NCI-H345 (cell line): ENCODE measurements at regions not wholly inside any gene's neighbourhood (a gene's known extent, or its start where the extent isn't known, plus 50 kb on each side); places are given as distances from the start of the nearest gene placed in this dataset.
A peak's percentile ranks its signal among the peaks of the same experiment; 100 is the strongest.
"Not testable (repeated sequence)": the region's sequence is repeated elsewhere in the genome, so short reads cannot be mapped to it uniquely, and the experiment has no call there.

Experiments used
- DNase-seq: peaks from one replicate; lab custom pipeline; 2025; lab: John Stamatoyannopoulos, UW

DNA sequence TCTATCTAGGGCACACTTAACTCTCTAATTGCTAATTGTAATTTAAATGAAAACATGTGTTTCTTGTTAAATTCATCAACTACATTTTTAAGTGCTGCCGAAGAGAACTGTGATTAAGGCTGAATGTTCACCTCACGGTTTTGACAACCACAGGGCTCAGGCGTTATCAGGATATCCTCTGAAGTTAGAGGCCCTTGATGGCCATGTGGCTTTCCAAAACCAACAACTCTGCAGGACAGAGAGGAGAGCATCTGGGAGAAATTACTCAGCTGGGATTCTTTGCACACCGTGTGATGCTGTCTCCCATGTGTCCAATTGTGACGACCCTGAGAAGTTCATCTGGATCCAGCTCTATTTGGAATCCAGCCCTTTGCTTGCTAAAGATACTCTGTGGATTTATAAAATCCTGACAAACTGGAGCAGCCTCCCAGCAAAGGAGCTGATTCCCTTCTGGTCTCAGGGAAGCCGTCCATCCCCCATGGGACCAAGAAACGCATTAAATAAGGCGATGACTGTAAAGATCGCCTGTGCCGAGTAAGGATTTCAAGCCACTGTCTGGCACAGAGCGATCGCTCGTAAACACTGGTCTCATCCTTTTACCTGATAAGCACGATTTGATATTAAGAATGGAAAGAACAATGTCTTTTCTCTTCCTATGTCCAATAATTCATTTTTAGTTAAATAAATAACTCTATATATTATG is 401.1 kb downstream of the CD83 start:
- no peak for DNase-seq

DNA sequence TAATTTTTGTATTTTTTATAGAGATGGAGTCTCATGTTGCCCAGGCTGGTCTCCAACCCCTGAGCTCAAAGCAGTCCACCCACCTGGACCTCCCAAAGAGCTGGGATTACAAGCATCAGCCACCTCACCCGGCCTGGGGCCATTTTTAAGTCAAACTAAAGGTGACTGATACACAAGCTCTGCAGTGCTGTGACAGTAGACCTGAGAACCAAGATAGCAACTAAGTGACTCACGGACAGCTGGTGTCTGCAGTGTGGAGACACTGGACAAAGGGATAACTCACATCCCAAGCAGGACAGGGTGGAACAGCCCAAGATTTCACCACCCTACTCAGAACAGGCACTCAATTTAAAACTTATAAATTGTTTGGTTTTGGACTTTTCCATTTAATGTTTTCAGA is 402.5 kb downstream of the CD83 start:
- no peak for DNase-seq

DNA sequence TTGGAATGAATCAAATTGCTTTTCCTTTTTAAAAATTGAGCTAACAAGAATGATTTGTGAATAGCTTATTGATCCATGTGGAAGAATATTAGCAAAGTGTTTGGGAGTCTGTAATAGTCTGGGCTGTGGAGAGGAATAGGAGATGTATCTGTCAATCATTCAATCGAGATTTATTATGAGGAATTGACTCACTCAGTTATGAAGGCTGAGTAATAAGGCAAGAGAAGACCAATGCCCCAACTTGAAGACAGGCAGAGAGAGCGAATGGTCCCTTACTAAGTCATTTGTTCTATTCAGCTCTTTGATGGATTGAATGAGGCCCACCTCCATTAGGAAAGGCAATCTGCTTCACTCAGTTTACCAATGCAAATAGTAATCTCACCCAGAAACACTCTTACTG is 403.0 kb downstream of the CD83 start:
- DNase-seq, result no peak

DNA sequence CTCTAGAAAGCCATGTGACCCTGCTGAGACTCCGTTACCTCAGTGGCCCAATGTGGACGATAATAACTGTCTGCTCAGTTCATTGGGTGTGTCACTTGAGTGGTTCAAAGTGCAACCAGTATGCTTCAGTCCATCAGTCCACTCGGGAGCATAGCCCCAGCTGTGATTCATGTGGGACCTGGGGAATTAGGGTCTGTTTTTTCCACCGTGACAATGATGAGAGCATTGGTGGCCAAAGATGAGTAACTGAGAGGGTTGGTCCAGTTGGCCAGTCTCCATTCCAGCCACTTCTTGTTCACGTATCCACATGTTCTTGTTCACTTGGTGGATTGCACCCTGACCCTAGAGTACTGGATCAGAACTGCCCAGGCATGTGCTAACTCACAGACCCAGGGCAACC is 403.6 kb downstream of the CD83 start:
- DNase-seq, result no peak

- DNase-seq, result not testable (repeated sequence)
These were observed 404.3 kb downstream of the CD83 start for GRCh38 chr6:14521861-14522260.

DNA sequence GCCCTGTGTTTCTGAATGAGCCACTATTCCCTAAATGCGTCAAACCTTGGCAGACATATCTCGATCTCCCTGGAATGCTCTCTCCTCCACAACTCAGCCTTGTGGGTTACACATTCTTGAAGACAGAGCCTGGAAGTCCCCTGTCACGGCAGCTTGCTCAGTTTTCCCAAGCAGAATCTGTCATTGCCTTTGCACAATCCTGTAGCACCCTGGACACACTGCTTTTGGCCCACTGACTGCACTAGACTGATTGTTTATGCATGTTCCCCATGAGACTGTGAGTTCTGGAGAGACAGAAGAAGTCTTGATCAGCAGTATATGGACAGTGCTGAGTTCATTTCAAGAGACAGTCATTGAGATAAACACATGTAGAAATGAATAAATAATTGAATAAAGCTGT is 406.7 kb downstream of the CD83 start:
- DNase-seq, result no peak

- no peak for DNase-seq
These were observed 412.8 kb downstream of the CD83 start for GRCh38 chr6:14530385-14530784.

GRCh38 chr6:14533446-14533845 is 415.9 kb downstream of the CD83 start:
- no peak for DNase-seq

DNA sequence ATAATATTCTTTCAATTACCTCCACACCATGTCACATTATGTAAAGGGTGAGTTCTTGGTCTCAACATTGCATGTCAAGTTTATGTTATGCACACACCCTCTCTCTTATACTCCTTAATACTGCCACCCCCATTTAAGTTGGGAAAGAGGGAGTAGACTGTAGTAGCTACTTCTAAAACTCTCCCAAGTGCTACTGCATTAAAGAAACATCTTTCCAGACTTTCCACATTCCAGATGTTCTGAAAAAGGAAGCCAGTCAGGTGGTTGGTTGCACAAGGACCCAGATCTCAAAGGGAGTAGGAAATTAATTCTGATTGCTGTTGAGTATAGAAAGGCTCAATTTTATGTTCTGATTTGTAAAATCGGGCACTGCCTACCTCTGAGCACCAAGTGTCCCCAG is 419.5 kb downstream of the CD83 start:
- DNase-seq, result no peak

DNA sequence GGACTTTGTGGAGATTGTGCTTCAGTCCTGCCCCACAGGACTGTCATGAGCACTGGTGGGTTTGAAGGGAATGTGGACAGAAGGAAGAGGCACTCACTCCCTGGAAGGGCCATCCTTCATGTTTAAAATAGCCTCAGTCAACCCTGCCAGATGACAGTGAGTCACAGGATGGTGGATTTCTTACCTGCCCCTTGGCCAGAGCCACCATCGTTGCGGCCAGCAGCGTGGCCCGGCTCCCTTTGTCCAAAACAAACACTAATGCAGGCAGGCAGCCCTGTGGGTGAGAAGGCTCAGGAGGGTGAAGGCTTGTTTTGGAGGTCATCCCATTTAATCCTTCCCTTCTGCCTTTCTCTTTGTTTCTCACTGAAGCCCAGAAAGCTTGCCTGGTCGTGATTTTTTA is 422.7 kb downstream of the CD83 start:
- DNase-seq, result no peak

DNA sequence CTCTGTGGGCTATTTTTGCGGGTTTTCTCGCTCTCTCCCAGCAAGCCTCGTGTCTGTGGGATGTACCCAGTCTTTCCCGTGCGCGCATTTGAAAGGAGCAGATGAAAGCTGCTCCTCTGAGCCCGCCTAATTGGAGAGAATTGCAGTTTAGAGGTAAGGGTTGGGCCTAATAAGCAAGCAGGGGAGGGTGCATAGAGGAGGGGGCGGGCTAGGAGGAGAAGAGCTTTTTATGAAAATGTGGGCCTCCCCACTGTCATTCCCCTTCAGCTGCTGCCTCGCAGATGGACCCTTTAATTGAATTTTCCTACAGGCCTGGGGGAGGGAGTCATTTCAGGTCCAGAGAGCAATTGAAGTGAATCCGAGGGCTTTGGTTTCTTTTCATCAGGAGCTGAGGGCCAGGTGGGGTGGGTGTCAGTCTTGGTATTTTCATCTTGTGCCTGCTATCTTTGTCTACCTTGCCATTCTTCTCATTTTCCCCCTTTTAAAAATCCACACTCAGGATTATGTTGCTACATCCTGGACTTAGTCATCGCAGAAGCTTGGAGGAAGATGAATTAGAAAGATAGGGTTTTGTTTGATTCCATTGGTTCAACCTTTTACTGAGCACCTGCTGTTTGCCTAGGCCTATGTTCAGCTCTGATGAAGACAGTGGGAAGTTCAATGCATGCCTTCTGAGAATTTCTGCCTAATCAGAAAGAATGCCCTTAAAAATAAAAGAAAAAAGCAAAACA is 423.4 kb downstream of the CD83 start:
- DNase-seq, result no peak

- DNase-seq, result peak; percentile 26
These were observed 425.2 kb downstream of the CD83 start for GRCh38 chr6:14542670-14543366.

DNA sequence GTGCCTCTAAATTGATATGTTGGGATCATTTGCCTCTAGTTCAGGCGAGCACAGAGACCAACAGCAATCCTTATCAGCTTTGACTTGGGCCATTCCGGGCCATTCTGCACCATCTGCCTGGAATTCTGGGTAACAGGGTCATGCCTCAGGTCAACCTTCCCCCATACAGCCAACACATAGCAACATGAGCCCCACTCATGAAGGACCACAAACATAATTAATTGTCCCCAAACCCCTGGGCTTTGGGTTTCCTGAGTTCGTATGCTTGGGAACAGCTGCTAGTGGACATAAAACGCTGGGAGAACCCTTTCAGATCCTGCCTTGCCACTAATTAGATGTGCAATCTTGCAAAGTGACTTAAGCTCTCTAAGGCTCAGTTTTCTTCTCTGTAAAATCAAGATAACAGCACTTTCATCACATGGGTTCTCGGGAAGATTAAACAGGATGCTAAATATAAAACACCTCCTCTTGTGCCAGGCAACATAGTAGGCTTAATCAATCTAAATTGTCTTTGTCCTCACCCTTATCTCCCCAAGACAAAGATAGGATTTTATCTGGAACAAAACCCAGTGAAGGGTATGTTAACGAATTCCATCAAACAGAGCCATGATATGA is 426.5 kb downstream of the CD83 start:
- no peak for DNase-seq

- peak; percentile 48 for DNase-seq
These were observed 427.1 kb downstream of the CD83 start for GRCh38 chr6:14544666-14545065.

GRCh38 chr6:14545496-14545895 is 427.9 kb downstream of the CD83 start:
- no peak for DNase-seq

- no peak for DNase-seq
These were observed 428.5 kb downstream of the CD83 start for GRCh38 chr6:14546036-14546435.

DNA sequence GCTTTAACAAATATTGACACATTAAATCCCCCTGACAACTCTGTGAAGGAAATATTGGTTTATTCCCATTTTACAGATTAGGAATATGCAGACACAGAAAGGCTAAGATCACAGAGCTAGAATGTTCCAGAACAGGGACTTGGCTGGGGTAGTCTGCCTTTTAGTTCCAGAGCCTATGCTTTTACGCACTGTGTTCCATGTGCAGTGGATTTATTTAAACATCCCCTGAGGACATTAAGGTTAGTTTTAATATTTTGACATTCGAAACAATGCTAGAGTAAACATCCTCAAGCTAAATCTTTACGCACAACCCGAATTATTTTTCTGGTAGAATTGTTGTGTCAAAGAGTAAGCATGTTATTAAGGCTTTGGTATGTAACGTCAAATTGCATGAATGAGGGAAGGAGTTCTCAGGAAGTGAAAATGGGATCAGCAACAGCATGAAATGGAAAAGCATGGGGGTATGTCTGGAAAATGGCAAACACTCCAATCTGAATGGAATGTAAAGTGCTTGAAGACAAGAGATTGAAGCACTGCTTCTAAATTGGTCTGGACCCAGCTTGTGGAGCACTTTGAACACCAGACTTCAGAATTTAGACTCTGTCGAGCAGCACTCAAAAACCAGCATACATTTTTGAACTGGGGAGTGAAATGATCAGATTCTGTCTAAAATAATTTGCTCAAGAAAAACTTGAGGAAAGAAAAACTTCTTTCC is 429.9 kb downstream of the CD83 start:
- no peak for DNase-seq

GRCh38 chr6:14549304-14549770 is 431.8 kb downstream of the CD83 start:
- peak; percentile 80 for DNase-seq

DNA sequence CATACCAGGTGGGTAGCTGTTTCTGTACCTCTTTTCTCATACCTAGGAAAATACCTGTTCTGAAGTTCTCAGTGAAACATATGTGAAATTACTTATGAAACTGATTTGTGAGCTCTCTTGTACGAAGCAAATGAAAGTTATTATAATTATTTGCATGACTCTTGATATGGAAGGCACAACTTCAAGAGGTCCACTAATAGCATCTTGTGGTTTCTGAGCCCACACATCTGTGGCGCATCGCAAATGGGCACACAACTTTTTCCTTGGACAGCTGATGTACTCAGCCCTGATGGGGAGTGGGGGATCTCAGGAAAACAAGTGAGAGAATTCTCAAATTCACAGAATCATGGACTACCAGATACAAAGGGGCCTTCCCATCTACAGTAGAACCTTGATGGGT is 432.3 kb downstream of the CD83 start:
- DNase-seq, result no peak

GRCh38 chr6:14550410-14550809 is 432.8 kb downstream of the CD83 start:
- no peak for DNase-seq

DNA sequence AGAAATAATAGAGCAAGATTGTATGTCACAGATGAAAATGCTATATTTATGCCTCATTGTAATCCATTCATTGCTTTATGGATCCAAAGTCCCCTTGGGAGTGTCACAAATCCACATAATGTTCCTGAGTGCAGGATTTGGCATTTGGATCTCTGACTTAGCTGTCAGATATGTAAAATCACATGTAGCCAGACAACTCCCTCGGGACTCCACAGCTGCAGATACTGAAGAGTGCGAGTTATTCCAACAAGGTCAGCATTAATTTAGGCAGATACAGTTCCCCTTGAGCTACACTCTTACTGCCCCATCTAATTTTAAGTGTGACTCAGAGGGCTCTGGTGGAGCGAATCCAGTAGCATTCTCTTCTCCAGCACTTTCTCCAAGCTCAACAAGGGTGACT is 433.2 kb downstream of the CD83 start:
- DNase-seq, result no peak

DNA sequence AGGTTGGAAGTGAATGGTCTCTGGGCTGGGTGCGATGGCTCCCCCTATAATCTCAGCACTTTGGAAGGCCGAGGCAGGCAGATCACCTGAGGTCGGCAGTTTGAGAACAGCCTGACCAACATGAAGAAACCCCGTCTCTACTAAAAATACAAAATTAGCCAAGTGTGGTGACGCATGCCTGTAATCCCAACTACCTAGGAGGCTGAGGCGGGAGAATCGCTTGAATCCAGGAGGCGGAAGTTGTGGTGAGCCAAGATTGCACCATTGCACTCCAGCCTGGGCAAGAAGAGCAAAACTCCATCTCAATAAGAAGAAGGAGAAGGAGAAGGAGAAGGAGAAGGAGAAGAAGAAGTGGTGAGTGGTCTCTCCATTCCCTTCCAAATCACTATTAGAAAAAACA is 434.0 kb downstream of the CD83 start:
- DNase-seq, result not testable (repeated sequence)
